HepG2 (cell line): ENCODE measurements at regions not wholly inside any gene's neighbourhood (a gene's known extent, or its start where the extent isn't known, plus 50 kb on each side); places are given as distances from the start of the nearest gene placed in this dataset.

Experiments
- ATAC-seq: fragments of 200-7000 bp; cut with Tn5 transposase; 3 replicates; pipeline ENCODE4 v1.9.1; 2020; ENCODE audit warnings: mild to moderate bottlenecking, moderate library complexity
- BruUV-seq: library from RNA; stranded (reverse); fragments of 400-500 nt; replicated peaks from 2 replicates; lab custom pipeline; 2021; lab: Mats Ljungman, UMichigan
- CTCF ChIA-PET: fragments of 300-600 bp; formaldehyde crosslinking; extraction: SDS; loops from one replicate; lab custom pipeline; 2021; ENCODE audit warnings: low total read pairs, inconsistent platforms, low intra/inter-chr PET ratio; lab: Yijun Ruan, JAX
- POLR2A ChIA-PET: fragments of 350-600 bp; sonication (Branson Sonifier 250); formaldehyde crosslinking; loops from one replicate; lab custom pipeline; 2020; ENCODE audit warnings: antibody characterized with exemption, inconsistent platforms; lab: Yijun Ruan, JAX
- DNase-seq: peaks from one replicate; pipeline ENCODE4 v3.0.0-alpha.2; 2015; ENCODE audit warnings: low spot score
- FAIRE-seq: peaks from 3 replicates; lab custom pipeline; 2011; peaks lifted over from hg19 to GRCh38; lab: Jason Lieb, UNC
- H2AFZ ChIP-seq: one replicate; pipeline ENCODE4 v1.6.1; 2011; ENCODE audit warnings: low read length, inconsistent platforms
- H3K27ac ChIP-seq: fragments of 300-600 bp; 3 replicates; pipeline ENCODE4 v1.8.0; 2011; ENCODE audit warnings: mixed run types, mild to moderate bottlenecking, mixed read lengths, low read length, inconsistent platforms; ENCODE audit not compliant: insufficient read depth; ENCODE audit errors: extremely low read length
- H3K27me3 ChIP-seq, 2 experiments: fragments of 200-600 bp in 1 of 2; 2 replicates in 1 of 2; 3 replicates in 1 of 2; pipeline versions ENCODE4 v1.6.0 to v1.8.0; 2011; ENCODE audit warnings: low read length in 2 of 2, mild to moderate bottlenecking in 2 of 2, moderate library complexity in 2 of 2, inconsistent platforms in 1 of 2; ENCODE audit not compliant: insufficient read depth in 2 of 2, control insufficient read depth in 1 of 2
- H3K36me3 ChIP-seq, 2 experiments: fragments of 200-600 bp in 1 of 2; replicated peaks in 1 of 2; 2 replicates in 1 of 2; 3 replicates in 1 of 2; pipeline versions ENCODE4 v1.5.1 to v1.8.0; 2011; ENCODE audit warnings: low read length in 2 of 2, inconsistent platforms in 1 of 2; ENCODE audit not compliant: insufficient read depth in 2 of 2, control insufficient read depth in 1 of 2
- H3K4me1 ChIP-seq: 2 replicates; pipeline ENCODE4 v1.5.1; 2012; ENCODE audit warnings: low read length, inconsistent platforms; ENCODE audit not compliant: insufficient read depth
- H3K4me2 ChIP-seq: 2 replicates; pipeline ENCODE4 v1.6.0; 2011; ENCODE audit warnings: low read depth, low read length, inconsistent platforms
- H3K4me3 ChIP-seq, 3 experiments: fragments of 200-600 bp in 1 of 3; sonication (generic), shearing (Covaris generic) in 1 of 3; replicated peaks in 1 of 3; 2 replicates each; pipeline ENCODE4 v1.5.1; 2011 to 2016; ENCODE audit warnings: low read length in 3 of 3, inconsistent platforms in 2 of 3, low read depth in 2 of 3, mild to moderate bottlenecking in 2 of 3, control low read depth in 1 of 3, mixed read lengths in 1 of 3; ENCODE audit not compliant: insufficient read depth in 1 of 3
- H3K79me2 ChIP-seq: one replicate; pipeline ENCODE4 v1.6.1; 2011; ENCODE audit warnings: low read length, inconsistent platforms; ENCODE audit not compliant: insufficient read depth
- H3K9ac ChIP-seq: 2 replicates; pipeline ENCODE4 v1.6.0; 2011; ENCODE audit warnings: mild to moderate bottlenecking, low read depth, low read length, inconsistent platforms; ENCODE audit not compliant: insufficient read depth
- H3K9me3 ChIP-seq: 2 replicates; pipeline ENCODE4 v1.5.1; 2012; ENCODE audit warnings: mild to moderate bottlenecking, low read length
- H4K20me1 ChIP-seq: 2 replicates; pipeline ENCODE4 v1.6.0; 2011; ENCODE audit warnings: inconsistent platforms, mild to moderate bottlenecking, low read length, moderate library complexity; ENCODE audit not compliant: insufficient read depth
- EED ChIP-seq: sonication (generic); formaldehyde crosslinking; IDR thresholded peaks from 2 replicates; pipeline ENCODE4 v1.5.0; 2020; ENCODE audit warnings: mild to moderate bottlenecking, missing genetic modification reagents
- MXI1 ChIP-seq: IDR thresholded peaks from 3 replicates; pipeline ENCODE4 v1.6.1; 2012; ENCODE audit warnings: low read depth, low read length, inconsistent platforms, borderline replicate concordance
- ZNF34 ChIP-seq: sonication (generic); formaldehyde crosslinking; IDR thresholded peaks from 2 replicates; pipeline ENCODE4 v1.4.0; 2020; ENCODE audit warnings: mild to moderate bottlenecking, missing genetic modification reagents, borderline replicate concordance
- WGBS: methylation state at CpG from one replicate; pipeline ENCODE4 v1.1.6; 2017; ENCODE audit warnings: low lambda C conversion rate; 5-methylcytosine and 5-hydroxymethylcytosine counted together
- in situ Hi-C: cut with HindIII; loops from 2 replicates; pipeline ENCODE4 v1.10.0; 2017; ENCODE audit warnings: low pct_unique_long_range_greater_than_20kb; ENCODE audit not compliant: extremely low pct_ligation_motif_present
- intact Hi-C: fragments of 100-400 bp; cut with micrococcal nuclease; formaldehyde crosslinking; loops from one replicate; pipeline ENCODE4 v1.10.0; 2022; ENCODE audit not compliant: unreplicated experiment
- TF ChIP-seq, protein P1 (sequence below): sonication (generic); formaldehyde crosslinking; IDR thresholded peaks from 2 replicates; pipeline ENCODE4 v1.8.0; 2022; ENCODE audit warnings: missing genetic modification reagents, mild to moderate bottlenecking, inconsistent platforms, borderline replicate concordance

DNA sequence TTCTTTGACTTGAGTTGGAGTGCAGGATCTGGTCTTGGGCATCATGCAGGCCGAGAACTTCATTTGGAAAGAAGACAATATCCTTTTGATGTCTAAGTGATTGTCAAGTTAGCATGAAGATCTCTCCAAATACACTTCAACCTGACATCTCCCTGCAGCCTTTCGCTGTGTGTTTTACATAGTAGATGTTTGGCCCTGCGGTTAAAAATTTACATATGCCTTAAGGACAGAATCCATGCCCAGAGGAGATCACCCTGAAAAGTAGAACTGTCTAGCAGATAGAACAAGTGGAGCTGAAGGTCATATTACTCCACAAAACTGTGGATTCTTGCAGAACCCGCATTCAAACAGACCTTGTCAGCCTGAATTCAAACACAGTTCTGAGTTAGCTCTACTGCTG is 409.9 kb downstream of the LPIN1 start (continued):
- TF ChIP-seq, protein P1, sequence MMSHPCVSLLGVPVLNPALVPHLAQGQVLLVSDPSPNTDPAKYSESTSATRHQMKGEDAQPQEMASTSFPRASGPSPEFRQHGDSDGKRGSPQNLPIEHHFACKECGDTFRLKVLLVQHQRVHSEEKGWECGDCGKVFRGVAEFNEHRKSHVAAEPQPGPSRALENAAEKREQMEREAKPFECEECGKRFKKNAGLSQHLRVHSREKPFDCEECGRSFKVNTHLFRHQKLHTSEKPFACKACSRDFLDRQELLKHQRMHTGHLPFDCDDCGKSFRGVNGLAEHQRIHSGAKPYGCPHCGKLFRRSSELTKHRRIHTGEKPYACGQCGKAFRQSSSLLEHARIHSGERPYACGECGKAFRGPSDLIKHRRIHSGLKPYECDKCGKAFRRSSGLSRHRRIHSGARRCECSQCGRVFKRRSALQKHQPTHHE (CRISPR knock-in tag), result no peak

DNA sequence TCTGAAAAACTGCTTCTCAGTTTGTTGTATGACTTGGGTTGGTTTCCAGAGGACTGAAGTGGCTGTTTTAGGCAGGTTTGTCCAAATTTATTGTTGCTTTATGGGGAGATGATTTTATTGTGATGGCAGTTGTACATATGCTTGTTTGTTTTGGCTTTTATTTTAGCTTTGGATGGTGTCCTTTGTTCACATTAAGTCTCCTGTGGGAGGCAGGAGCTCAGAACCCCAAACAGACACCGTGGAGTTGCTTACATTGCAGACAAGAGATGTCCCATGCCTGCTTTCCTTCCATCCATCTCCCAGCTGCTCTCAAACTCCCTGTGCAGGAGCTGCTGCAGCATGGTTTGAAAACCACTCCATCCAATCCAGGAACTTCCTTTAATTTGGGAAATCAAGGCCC is 414.7 kb downstream of the LPIN1 start:
- TF ChIP-seq ZNF34 (CRISPR knock-in tag) (no peak), MXI1 (no peak), EED (no peak)
- TF ChIP-seq, all 625 proteins: peak for 0
- H3K9me3 ChIP-seq, result no peaks in the 10 kb centered on the region
- ChIA-PET CTCF (no interaction called here), POLR2A (no interaction called here)
- no peak overlapping the region for H3K4me2 ChIP-seq
- BruUV-seq, result no TSS peak
- no peaks in the 10 kb centered on the region for H4K20me1 ChIP-seq
- no peak overlapping the region for H3K27ac ChIP-seq
- in situ Hi-C loops, result no loop called here
- no peak overlapping the region for H3K4me3 ChIP-seq
- intact Hi-C loops, result loop anchor here (10.0 kb wide), 1 partner anchor 164 kb away; no protein-coding TSS in a partner anchor
- no peaks in the 10 kb centered on the region for H3K79me2 ChIP-seq
- H3K4me1 ChIP-seq, result no peaks in the 10 kb centered on the region
- FAIRE-seq, result no peak
- DNase-seq, result no peak
- no peak for ATAC-seq
- H3K9ac ChIP-seq, result no peak overlapping the region
- no peak overlapping the region for H2AFZ ChIP-seq
- H3K36me3 ChIP-seq, result no peaks in the 10 kb centered on the region
- WGBS, result 4% methylated on average over 1 of the region's 1 CpG
- 0 out of 5 replicates have a peak, but pooled peaks cover 0 to 2% of the 10 kb centered on the region in 2 experiments for H3K27me3 ChIP-seq
